ENCODE measurements at regions not wholly inside any gene's neighbourhood (a gene's known extent, or its start where the extent isn't known, plus 50 kb on each side); places are given as distances from the start of the nearest gene placed in this dataset.

GRCh38 chr10:4265964-4266363 is 481.0 kb upstream of the KLF6 start:
- DNase-seq (ENCODE audit: low read depth in 2 of 2): no peak

GRCh38 chr10:4264209-4264865 is 479.3 kb upstream of the KLF6 start:
- DNase-seq (ENCODE audit: low read depth in 2 of 2): no peak

- no peak for DNase-seq (ENCODE audit: low read depth in 2 of 2)
Measured at GRCh38 chr10:4263601-4263921, 478.6 kb upstream of the KLF6 start.

GRCh38 chr10:4262870-4263600 is 478.0 kb upstream of the KLF6 start:
- DNase-seq (ENCODE audit: low read depth in 2 of 2): no peak

GRCh38 chr10:4262449-4262848 is 477.4 kb upstream of the KLF6 start:
- DNase-seq (ENCODE audit: low read depth in 2 of 2): no peak

GRCh38 chr10:4260483-4261124 is 475.6 kb upstream of the KLF6 start:
- DNase-seq (ENCODE audit: low read depth in 2 of 2): no peak

GRCh38 chr10:4257939-4258465 is 473.0 kb upstream of the KLF6 start:
- DNase-seq (ENCODE audit: low read depth in 2 of 2): no peak

GRCh38 chr10:4256971-4257370 is 472.0 kb upstream of the KLF6 start:
- no peak for DNase-seq (ENCODE audit: low read depth in 2 of 2)

- no peak for DNase-seq (ENCODE audit: low read depth in 2 of 2)
Measured at GRCh38 chr10:4255751-4256150, 470.7 kb upstream of the KLF6 start.

GRCh38 chr10:4254101-4254994 is 469.3 kb upstream of the KLF6 start:
- DNase-seq (ENCODE audit: low read depth in 2 of 2): no peak

GRCh38 chr10:4252701-4253100 is 467.7 kb upstream of the KLF6 start:
- no peak for DNase-seq (ENCODE audit: low read depth in 2 of 2)

- no peak for DNase-seq (ENCODE audit: low read depth in 2 of 2)
Measured at GRCh38 chr10:4250587-4250887, 465.5 kb upstream of the KLF6 start.

GRCh38 chr10:4249841-4250586 is 465.0 kb upstream of the KLF6 start:
- no peak for DNase-seq (ENCODE audit: low read depth in 2 of 2)

- no peak for DNase-seq (ENCODE audit: low read depth in 2 of 2)
Measured at GRCh38 chr10:4247379-4247778, 462.4 kb upstream of the KLF6 start.

- no peak for DNase-seq (ENCODE audit: low read depth in 2 of 2)
Measured at GRCh38 chr10:4246881-4247358, 461.9 kb upstream of the KLF6 start.

- DNase-seq (ENCODE audit: low read depth in 2 of 2): no peak
Measured at GRCh38 chr10:4243651-4244050, 458.6 kb upstream of the KLF6 start.

GRCh38 chr10:4243169-4243568 is 458.2 kb upstream of the KLF6 start:
- no peak for DNase-seq (ENCODE audit: low read depth in 2 of 2)

GRCh38 chr10:4242561-4243035 is 457.6 kb upstream of the KLF6 start:
- DNase-seq (ENCODE audit: low read depth in 2 of 2): no peak

- no peak for DNase-seq (ENCODE audit: low read depth in 2 of 2)
Measured at GRCh38 chr10:4241724-4242345, 456.8 kb upstream of the KLF6 start.

GRCh38 chr10:4240608-4241197 is 455.7 kb upstream of the KLF6 start:
- DNase-seq (ENCODE audit: low read depth in 2 of 2): no peak

All from stimulated activated CD8-positive, alpha-beta memory T cell treated with anti-CD3 and anti-CD28 coated beads, Interleukin-7, amount 100 ng/mL, for 4 hours (primary cell).